GM12892 (cell line): ENCODE measurements at regions not wholly inside any gene's neighbourhood (a gene's known extent, or its start where the extent isn't known, plus 50 kb on each side); places are given as distances from the start of the nearest gene placed in this dataset.

Source experiments
- POLR2A ChIP-seq: IDR thresholded peaks from 2 replicates; pipeline ENCODE4 v1.6.1; 2011; ENCODE audit warnings: low read depth, low read length, control low read depth
- POLR2AphosphoS5 ChIP-seq: IDR thresholded peaks from 2 replicates; pipeline ENCODE4 v1.6.1; 2011; ENCODE audit warnings: low read depth, low read length, control low read depth
- TAF1 ChIP-seq: IDR thresholded peaks from 2 replicates; pipeline ENCODE4 v1.6.1; 2011; ENCODE audit warnings: low read depth, mild to moderate bottlenecking, control low read depth, low read length, borderline replicate concordance

GRCh38 chr11:116418388-116419041 lies 354.3 kb downstream of the BUD13 start:
- TF ChIP-seq POLR2AphosphoS5 (no peak), POLR2A (no peak), TAF1 (no peak)
